Neural cell (in vitro differentiated cells): ENCODE measurements at regions not wholly inside any gene's neighbourhood (a gene's known extent, or its start where the extent isn't known, plus 50 kb on each side); places are given as distances from the start of the nearest gene placed in this dataset.

Source experiments
- H2AFZ ChIP-seq: fragments of 200-600, 300-800 bp; sonication (generic), shearing (Covaris generic); 2 replicates; pipeline ENCODE4 v1.6.0; 2014; ENCODE audit warnings: low read depth, mild to moderate bottlenecking, antibody characterized with exemption, low read length, moderate library complexity
- H3F3A ChIP-seq: fragments of 200-600 bp; shearing (Covaris generic); 2 replicates; pipeline ENCODE4 v1.6.1; 2016; ENCODE audit warnings: mild to moderate bottlenecking, moderate library complexity, mixed read lengths, antibody characterized with exemption, low read length; ENCODE audit not compliant: insufficient read depth, poor library complexity, severe bottlenecking
- H3K27ac ChIP-seq: fragments of 200-600, 300-800 bp; sonication (generic), shearing (Covaris generic); 2 replicates; pipeline ENCODE4 v1.5.1; 2014; ENCODE audit warnings: mild to moderate bottlenecking, low read length, moderate library complexity
- H3K27me3 ChIP-seq: fragments of 300-800, 200-600 bp; sonication (generic), shearing (Covaris generic); 2 replicates; pipeline ENCODE4 v1.6.0; 2014; ENCODE audit warnings: mild to moderate bottlenecking, low read depth, low read length, moderate library complexity; ENCODE audit not compliant: insufficient read depth
- H3K36me3 ChIP-seq: fragments of 300-800, 200-600 bp; sonication (generic), shearing (Covaris generic); 2 replicates; pipeline ENCODE4 v1.5.1; 2014; ENCODE audit warnings: mild to moderate bottlenecking, antibody characterized with exemption, low read length, moderate library complexity; ENCODE audit not compliant: insufficient read depth
- H3K4me2 ChIP-seq: fragments of 300-800, 200-600 bp; sonication (generic), shearing (Covaris generic); 2 replicates; pipeline ENCODE4 v1.6.0; 2014; ENCODE audit warnings: mild to moderate bottlenecking, low read length
- H3K4me3 ChIP-seq: fragments of 300-800, 200-600 bp; sonication (generic), shearing (Covaris generic); 2 replicates; pipeline ENCODE4 v1.5.1; 2014; ENCODE audit warnings: mild to moderate bottlenecking, low read length, moderate library complexity
- H3K79me2 ChIP-seq: fragments of 200-600 bp; shearing (Covaris generic); replicated peaks from 2 replicates; pipeline ENCODE4 v1.6.0; 2014; ENCODE audit warnings: mild to moderate bottlenecking, low read length, moderate library complexity; ENCODE audit not compliant: insufficient read depth
- H3K9ac ChIP-seq: fragments of 300-800, 200-600 bp; sonication (generic), shearing (Covaris generic); 2 replicates; pipeline ENCODE4 v1.6.1; 2016; ENCODE audit warnings: mild to moderate bottlenecking, low read length, mixed read lengths
- H3K9me2 ChIP-seq: fragments of 200-600 bp; shearing (Covaris generic); 2 replicates; pipeline ENCODE4 v1.6.1; 2016; ENCODE audit warnings: mild to moderate bottlenecking, low read length, mixed read lengths; ENCODE audit not compliant: insufficient read depth
- H3K9me3 ChIP-seq: fragments of 200-600, 300-800 bp; sonication (generic), shearing (Covaris generic); 2 replicates; pipeline ENCODE4 v1.6.1; 2016; ENCODE audit warnings: mild to moderate bottlenecking, mixed run types, low read length, moderate library complexity, mixed read lengths
- H4K20me1 ChIP-seq: fragments of 200-600 bp; shearing (Covaris generic); 2 replicates; pipeline ENCODE4 v1.6.1; 2016; ENCODE audit warnings: mild to moderate bottlenecking, mixed run types; ENCODE audit not compliant: insufficient read depth
- EP300 ChIP-seq: fragments of 450-650 bp; conservative IDR thresholded peaks from 2 replicates; pipeline ENCODE4 v1.6.1; 2014; ENCODE audit warnings: antibody characterized with exemption, mild to moderate bottlenecking, moderate library complexity; ENCODE audit not compliant: poor library complexity, severe bottlenecking
- EZH2 ChIP-seq: fragments of 200-600, 300-800 bp; shearing (Covaris generic), sonication (generic); IDR thresholded peaks from 2 replicates; pipeline ENCODE4 v1.6.1; 2014; ENCODE audit warnings: antibody characterized with exemption, low read length, borderline replicate concordance, mild to moderate bottlenecking; ENCODE audit not compliant: insufficient read depth, poor library complexity, severe bottlenecking
- MXI1 ChIP-seq: fragments of 450-650 bp; conservative IDR thresholded peaks from 2 replicates; pipeline ENCODE4 v1.6.1; 2014; ENCODE audit warnings: antibody characterized with exemption, mild to moderate bottlenecking; ENCODE audit not compliant: poor library complexity, severe bottlenecking
- POLR2AphosphoS5 ChIP-seq: IDR thresholded peaks from 2 replicates; pipeline ENCODE4 v1.6.1; 2012
- RAD21 ChIP-seq: fragments of 450-650 bp; conservative IDR thresholded peaks from 2 replicates; pipeline ENCODE4 v1.6.1; 2014; ENCODE audit warnings: antibody characterized with exemption, mild to moderate bottlenecking, moderate library complexity
- SMC3 ChIP-seq: fragments of 450-650 bp; conservative IDR thresholded peaks from 2 replicates; pipeline ENCODE4 v1.6.1; 2014; ENCODE audit warnings: antibody characterized with exemption, mild to moderate bottlenecking, moderate library complexity; ENCODE audit not compliant: poor library complexity
- TAF1 ChIP-seq: IDR thresholded peaks from 2 replicates; pipeline ENCODE4 v1.6.1; 2012; ENCODE audit warnings: low read depth
- TF ChIP-seq, protein P1 (sequence below): fragments of 450-650 bp; IDR thresholded peaks from 2 replicates; pipeline ENCODE4 v1.5.1; 2014; ENCODE audit warnings: antibody characterized with exemption, mild to moderate bottlenecking, moderate library complexity; ENCODE audit not compliant: poor library complexity, severe bottlenecking
- TF ChIP-seq, protein P2 (sequence below): IDR thresholded peaks from 2 replicates; pipeline ENCODE4 v1.6.1; 2012; ENCODE audit warnings: borderline replicate concordance

DNA sequence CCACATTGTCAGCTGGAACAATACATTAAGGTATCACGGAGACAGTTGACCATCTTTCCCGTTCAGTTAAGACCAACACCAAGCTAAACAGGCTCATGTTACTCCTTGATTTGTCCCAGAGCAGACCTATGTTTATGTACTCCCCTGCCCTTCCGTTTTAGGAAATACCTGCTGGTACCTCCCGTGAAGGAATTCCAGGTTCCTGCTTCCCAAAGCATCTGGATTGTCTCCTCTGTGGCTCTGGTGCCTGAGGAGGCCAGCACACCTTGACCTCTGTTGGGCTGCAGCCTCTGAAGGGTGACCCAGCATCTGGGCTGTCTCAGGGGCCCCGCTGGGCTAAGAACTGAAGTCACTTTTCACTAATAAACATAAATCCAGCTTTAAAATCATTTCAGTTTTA is 647.8 kb upstream of the MARCKS start:
- H3K4me2 ChIP-seq: no peak overlapping the region
- H4K20me1 ChIP-seq: no peaks in the 10 kb centered on the region
- H3K4me3 ChIP-seq: no peak overlapping the region
- H3K27me3 ChIP-seq: no peaks in the 10 kb centered on the region
- no peak overlapping the region for H3K9ac ChIP-seq
- H3K36me3 ChIP-seq: no peaks in the 10 kb centered on the region
- H3K9me3 ChIP-seq: no peaks in the 10 kb centered on the region
- H3K9me2 ChIP-seq: no peaks in the 10 kb centered on the region
- no peak for TF ChIP-seq EZH2
- no peak for TF ChIP-seq SMC3
- TF ChIP-seq EP300: no peak
- no peak for TF ChIP-seq POLR2AphosphoS5
- no peak for TF ChIP-seq TAF1
- no peak for TF ChIP-seq RAD21
- TF ChIP-seq, protein P1, sequence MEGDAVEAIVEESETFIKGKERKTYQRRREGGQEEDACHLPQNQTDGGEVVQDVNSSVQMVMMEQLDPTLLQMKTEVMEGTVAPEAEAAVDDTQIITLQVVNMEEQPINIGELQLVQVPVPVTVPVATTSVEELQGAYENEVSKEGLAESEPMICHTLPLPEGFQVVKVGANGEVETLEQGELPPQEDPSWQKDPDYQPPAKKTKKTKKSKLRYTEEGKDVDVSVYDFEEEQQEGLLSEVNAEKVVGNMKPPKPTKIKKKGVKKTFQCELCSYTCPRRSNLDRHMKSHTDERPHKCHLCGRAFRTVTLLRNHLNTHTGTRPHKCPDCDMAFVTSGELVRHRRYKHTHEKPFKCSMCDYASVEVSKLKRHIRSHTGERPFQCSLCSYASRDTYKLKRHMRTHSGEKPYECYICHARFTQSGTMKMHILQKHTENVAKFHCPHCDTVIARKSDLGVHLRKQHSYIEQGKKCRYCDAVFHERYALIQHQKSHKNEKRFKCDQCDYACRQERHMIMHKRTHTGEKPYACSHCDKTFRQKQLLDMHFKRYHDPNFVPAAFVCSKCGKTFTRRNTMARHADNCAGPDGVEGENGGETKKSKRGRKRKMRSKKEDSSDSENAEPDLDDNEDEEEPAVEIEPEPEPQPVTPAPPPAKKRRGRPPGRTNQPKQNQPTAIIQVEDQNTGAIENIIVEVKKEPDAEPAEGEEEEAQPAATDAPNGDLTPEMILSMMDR: no peak
- no peak for TF ChIP-seq MXI1
- TF ChIP-seq, protein P2, sequence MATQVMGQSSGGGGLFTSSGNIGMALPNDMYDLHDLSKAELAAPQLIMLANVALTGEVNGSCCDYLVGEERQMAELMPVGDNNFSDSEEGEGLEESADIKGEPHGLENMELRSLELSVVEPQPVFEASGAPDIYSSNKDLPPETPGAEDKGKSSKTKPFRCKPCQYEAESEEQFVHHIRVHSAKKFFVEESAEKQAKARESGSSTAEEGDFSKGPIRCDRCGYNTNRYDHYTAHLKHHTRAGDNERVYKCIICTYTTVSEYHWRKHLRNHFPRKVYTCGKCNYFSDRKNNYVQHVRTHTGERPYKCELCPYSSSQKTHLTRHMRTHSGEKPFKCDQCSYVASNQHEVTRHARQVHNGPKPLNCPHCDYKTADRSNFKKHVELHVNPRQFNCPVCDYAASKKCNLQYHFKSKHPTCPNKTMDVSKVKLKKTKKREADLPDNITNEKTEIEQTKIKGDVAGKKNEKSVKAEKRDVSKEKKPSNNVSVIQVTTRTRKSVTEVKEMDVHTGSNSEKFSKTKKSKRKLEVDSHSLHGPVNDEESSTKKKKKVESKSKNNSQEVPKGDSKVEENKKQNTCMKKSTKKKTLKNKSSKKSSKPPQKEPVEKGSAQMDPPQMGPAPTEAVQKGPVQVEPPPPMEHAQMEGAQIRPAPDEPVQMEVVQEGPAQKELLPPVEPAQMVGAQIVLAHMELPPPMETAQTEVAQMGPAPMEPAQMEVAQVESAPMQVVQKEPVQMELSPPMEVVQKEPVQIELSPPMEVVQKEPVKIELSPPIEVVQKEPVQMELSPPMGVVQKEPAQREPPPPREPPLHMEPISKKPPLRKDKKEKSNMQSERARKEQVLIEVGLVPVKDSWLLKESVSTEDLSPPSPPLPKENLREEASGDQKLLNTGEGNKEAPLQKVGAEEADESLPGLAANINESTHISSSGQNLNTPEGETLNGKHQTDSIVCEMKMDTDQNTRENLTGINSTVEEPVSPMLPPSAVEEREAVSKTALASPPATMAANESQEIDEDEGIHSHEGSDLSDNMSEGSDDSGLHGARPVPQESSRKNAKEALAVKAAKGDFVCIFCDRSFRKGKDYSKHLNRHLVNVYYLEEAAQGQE: no peak
- no peak overlapping the region for H2AFZ ChIP-seq
- H3K27ac ChIP-seq: no peak overlapping the region
- no peaks in the 10 kb centered on the region for H3F3A ChIP-seq
- no peaks in the 10 kb centered on the region for H3K79me2 ChIP-seq

DNA sequence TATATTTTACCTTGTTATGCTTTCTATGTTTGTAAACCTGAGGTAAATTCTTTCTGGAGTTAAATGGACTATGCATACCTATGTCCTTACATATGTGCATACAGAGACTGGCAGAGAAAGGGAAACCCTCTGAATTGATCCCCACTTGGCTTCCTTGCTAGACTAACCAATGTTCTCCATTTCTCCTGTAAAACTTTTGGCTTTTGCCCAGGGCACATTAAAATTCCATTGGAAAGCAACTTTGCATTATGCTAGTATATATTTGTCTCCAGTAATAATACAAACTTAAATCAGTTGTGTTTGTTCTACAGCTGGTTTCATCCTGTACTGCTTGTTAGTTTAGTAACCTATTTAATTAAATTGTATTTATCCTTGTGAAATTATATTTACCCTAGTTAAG is 646.0 kb upstream of the MARCKS start:
- Histone ChIP-seq H3K4me3 (no peak overlapping the region), H3K9ac (no peak overlapping the region), H3K36me3 (no peaks in the 10 kb centered on the region), H2AFZ (no peak overlapping the region), H3K27ac (no peak overlapping the region), H3K79me2 (no peaks in the 10 kb centered on the region), H3K4me2 (no peak overlapping the region), H3K9me2 (no peaks in the 10 kb centered on the region), H3K27me3 (no peaks in the 10 kb centered on the region), H3K9me3 (no peaks in the 10 kb centered on the region), H4K20me1 (no peaks in the 10 kb centered on the region), H3F3A (no peaks in the 10 kb centered on the region)
- TF ChIP-seq RAD21 (no peak), EZH2 (no peak), POLR2AphosphoS5 (no peak), TAF1 (no peak), EP300 (no peak), MXI1 (no peak), SMC3 (no peak)
- TF ChIP-seq, protein P1: no peak
- TF ChIP-seq, protein P2: no peak
